Thymus (tissue), 11 donors: ENCODE measurements at regions not wholly inside any gene's neighbourhood (a gene's known extent, or its start where the extent isn't known, plus 50 kb on each side); places are given as distances from the start of the nearest gene placed in this dataset.

ENCODE experiments used
- DNase-seq, 9 donors: peaks; one replicate each; pipeline ENCODE4 v3.0.0-alpha.2; 2013; ENCODE audit warnings: low spot score in 9 of 9, low read depth in 6 of 9, missing footprints in 1 of 9
- H3K27ac ChIP-seq, 2 donors: one replicate each; pipeline ENCODE4 v1.5.1; 2013; ENCODE audit warnings: control low read depth in 1 of 2, low read depth in 1 of 2, low read length in 1 of 2, mild to moderate bottlenecking in 1 of 2, moderate library complexity in 1 of 2
- H3K27me3 ChIP-seq, 2 donors: one replicate each; pipeline ENCODE4 v1.5.1; 2013; ENCODE audit warnings: low read length in 1 of 2; ENCODE audit not compliant: control insufficient read depth in 2 of 2, insufficient read depth in 1 of 2
- H3K36me3 ChIP-seq, 2 donors: one replicate each; pipeline ENCODE4 v1.5.1; 2013; ENCODE audit warnings: low read length in 1 of 2, mild to moderate bottlenecking in 1 of 2, moderate library complexity in 1 of 2; ENCODE audit not compliant: control insufficient read depth in 2 of 2, insufficient read depth in 2 of 2
- H3K4me1 ChIP-seq, 2 donors: one replicate each; pipeline ENCODE4 v1.5.1; 2013; ENCODE audit warnings: low read length in 2 of 2; ENCODE audit not compliant: control insufficient read depth in 2 of 2, insufficient read depth in 2 of 2
- H3K4me3 ChIP-seq, 2 donors: one replicate each; pipeline ENCODE4 v1.5.1; 2013; ENCODE audit warnings: low read length in 2 of 2, control low read depth in 1 of 2, mild to moderate bottlenecking in 1 of 2
- H3K9me3 ChIP-seq, 2 donors: one replicate each; pipeline ENCODE4 v1.5.1; 2013; ENCODE audit warnings: low read length in 1 of 2, mild to moderate bottlenecking in 1 of 2; ENCODE audit not compliant: control insufficient read depth in 2 of 2, insufficient read depth in 1 of 2
- WGBS: extraction: QIAGEN DNeasy Blood & Tissue Kit; methylation state at CpG from one replicate; pipeline ENCODE4 v1.1.7; 2013; 5-methylcytosine and 5-hydroxymethylcytosine counted together
- donor health status: healthy.

GRCh38 chr9:102845827-102846371, 149.2 kb upstream of the CYLC2 start:
- no peaks in the 10 kb centered on the region for H3K4me1 ChIP-seq
- no peak for DNase-seq
- H3K36me3 ChIP-seq = no peaks in the 10 kb centered on the region
- H3K4me3 ChIP-seq = no peak overlapping the region
- H3K9me3 ChIP-seq = no peaks in the 10 kb centered on the region
- WGBS = 87% methylated on average over 1 of the region's 1 CpG
- no peaks in the 10 kb centered on the region for H3K27me3 ChIP-seq
- no peak overlapping the region for H3K27ac ChIP-seq

GRCh38 chr9:102844716-102845115, 150.4 kb upstream of the CYLC2 start:
- H3K36me3 ChIP-seq = no peaks in the 10 kb centered on the region
- no peak overlapping the region for H3K27ac ChIP-seq
- H3K27me3 ChIP-seq = no peaks in the 10 kb centered on the region
- H3K4me3 ChIP-seq = no peak overlapping the region
- 87% methylated on average over 2 of the region's 2 CpGs for WGBS
- no peaks in the 10 kb centered on the region for H3K4me1 ChIP-seq
- no peak for DNase-seq
- no peaks in the 10 kb centered on the region for H3K9me3 ChIP-seq

- Histone ChIP-seq H3K27me3 (no peaks in the 10 kb centered on the region), H3K36me3 (no peaks in the 10 kb centered on the region), H3K9me3 (no peaks in the 10 kb centered on the region), H3K27ac (no peak overlapping the region), H3K4me1 (no peaks in the 10 kb centered on the region), H3K4me3 (no peak overlapping the region)
- WGBS = 91% methylated on average over 2 of the region's 2 CpGs
- no peak for DNase-seq
These were observed 152.7 kb upstream of the CYLC2 start for GRCh38 chr9:102842423-102842822.

GRCh38 chr9:102841376-102841775, 153.8 kb upstream of the CYLC2 start:
- Histone ChIP-seq H3K27me3 (no peaks in the 10 kb centered on the region), H3K36me3 (no peaks in the 10 kb centered on the region), H3K9me3 (no peaks in the 10 kb centered on the region), H3K4me3 (no peak overlapping the region), H3K4me1 (no peaks in the 10 kb centered on the region), H3K27ac (no peak overlapping the region)
- 83% methylated on average over 2 of the region's 2 CpGs for WGBS
- DNase-seq = no peak

GRCh38 chr9:102840335-102840734, 154.8 kb upstream of the CYLC2 start:
- H3K36me3 ChIP-seq = no peaks in the 10 kb centered on the region
- 97% methylated on average over 3 of the region's 3 CpGs for WGBS
- no peaks in the 10 kb centered on the region for H3K27me3 ChIP-seq
- H3K27ac ChIP-seq = no peak overlapping the region
- no peak for DNase-seq
- no peaks in the 10 kb centered on the region for H3K9me3 ChIP-seq
- no peaks in the 10 kb centered on the region for H3K4me1 ChIP-seq
- no peak overlapping the region for H3K4me3 ChIP-seq

- Histone ChIP-seq H3K9me3 (no peaks in the 10 kb centered on the region), H3K4me3 (no peak overlapping the region), H3K36me3 (no peaks in the 10 kb centered on the region), H3K27ac (no peak overlapping the region), H3K27me3 (no peaks in the 10 kb centered on the region), H3K4me1 (no peaks in the 10 kb centered on the region)
- DNase-seq = no peak
- WGBS = 92% methylated on average over 3 of the region's 3 CpGs
These were observed 162.3 kb upstream of the CYLC2 start for GRCh38 chr9:102832814-102833213.

- WGBS = 90% methylated on average over 5 of the region's 5 CpGs
- H3K27ac ChIP-seq = no peak overlapping the region
These were observed 198.9 kb upstream of the CYLC2 start for GRCh38 chr9:102796244-102796643.

GRCh38 chr9:102795532-102795931, 199.6 kb upstream of the CYLC2 start:
- Histone ChIP-seq H3K27me3 (no peaks in the 10 kb centered on the region), H3K27ac (no peak overlapping the region), H3K4me3 (no peak overlapping the region), H3K36me3 (no peaks in the 10 kb centered on the region), H3K9me3 (no peaks in the 10 kb centered on the region), H3K4me1 (no peaks in the 10 kb centered on the region)
- DNase-seq = no peak

More at GRCh38 chr9:102796244-102796643, 198.9 kb upstream of the CYLC2 start:
- Histone ChIP-seq H3K36me3 (no peaks in the 10 kb centered on the region), H3K9me3 (no peaks in the 10 kb centered on the region), H3K4me3 (no peak overlapping the region), H3K27me3 (no peaks in the 10 kb centered on the region), H3K4me1 (no peaks in the 10 kb centered on the region)
- no peak for DNase-seq

- no peak for DNase-seq
- H3K36me3 ChIP-seq = no peaks in the 10 kb centered on the region
- H3K27ac ChIP-seq = no peak overlapping the region
- no peaks in the 10 kb centered on the region for H3K27me3 ChIP-seq
- H3K9me3 ChIP-seq = no peaks in the 10 kb centered on the region
- H3K4me3 ChIP-seq = no peak overlapping the region
- H3K4me1 ChIP-seq = no peaks in the 10 kb centered on the region
These were observed 215.8 kb upstream of the CYLC2 start for GRCh38 chr9:102779356-102779755.

GRCh38 chr9:102778746-102779145, 216.4 kb upstream of the CYLC2 start:
- H3K4me3 ChIP-seq = no peak overlapping the region
- 68% methylated on average over 4 of the region's 4 CpGs for WGBS
- no peaks in the 10 kb centered on the region for H3K36me3 ChIP-seq
- H3K9me3 ChIP-seq = no peaks in the 10 kb centered on the region
- no peaks in the 10 kb centered on the region for H3K27me3 ChIP-seq
- no peak for DNase-seq
- H3K27ac ChIP-seq = no peak overlapping the region
- no peaks in the 10 kb centered on the region for H3K4me1 ChIP-seq
